Amygdala (tissue), 56 donors: ENCODE measurements at regions not wholly inside any gene's neighbourhood (a gene's known extent, or its start where the extent isn't known, plus 50 kb on each side); places are given as distances from the start of the nearest gene placed in this dataset.
"Not testable (repeated sequence)": the region's sequence is repeated elsewhere in the genome, so short reads cannot be mapped to it uniquely, and the experiment has no call there.

Experiments
- DNase-seq, 56 donors: peaks; one replicate each; lab custom pipeline; 2025; lab: John Stamatoyannopoulos, UW

DNA sequence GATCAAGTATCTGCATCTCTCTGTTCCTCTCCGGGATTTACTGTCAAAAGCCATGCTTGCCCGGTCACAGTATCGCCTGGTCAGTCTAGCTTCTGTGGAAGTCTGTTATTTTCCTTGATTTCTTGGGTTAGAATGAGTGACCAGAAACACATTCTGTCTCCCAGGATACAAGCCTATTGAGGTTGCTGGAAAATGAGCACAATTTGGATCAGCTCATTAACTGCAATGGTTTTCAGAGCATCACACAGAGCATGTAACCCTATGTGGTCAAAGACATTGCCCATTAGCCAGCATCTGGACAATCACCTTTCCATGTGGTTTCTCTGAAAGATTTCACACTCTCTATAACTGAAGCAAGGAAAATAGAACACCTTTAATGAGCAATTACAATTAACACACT is 124.2 kb upstream of the FAM98A start:
- no peak for DNase-seq

- DNase-seq: no peak
Observed at GRCh38 chr2:33719067-33719466, 120.0 kb upstream of the FAM98A start.

DNA sequence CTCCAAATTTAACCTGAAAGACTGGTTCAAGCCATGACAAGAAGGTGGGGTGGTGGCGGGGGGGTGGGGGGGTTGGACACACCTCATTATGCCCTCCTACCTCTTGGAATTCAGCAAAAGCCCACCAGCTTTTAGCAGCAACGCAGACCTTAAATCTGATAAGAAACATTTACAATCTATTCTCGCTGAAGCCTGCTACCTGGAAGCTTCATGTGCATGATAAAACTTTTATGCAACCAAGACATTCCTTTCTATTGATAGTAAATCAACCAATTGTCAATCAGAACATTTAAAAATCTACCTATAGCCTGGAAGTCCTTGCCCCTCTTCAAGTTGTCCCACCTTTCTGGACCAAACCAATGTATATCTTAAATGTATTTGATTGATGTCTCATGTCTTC is 113.6 kb upstream of the FAM98A start:
- no peak for DNase-seq

- no peak for DNase-seq
Observed at GRCh38 chr2:33709951-33710350, 110.9 kb upstream of the FAM98A start.

DNA sequence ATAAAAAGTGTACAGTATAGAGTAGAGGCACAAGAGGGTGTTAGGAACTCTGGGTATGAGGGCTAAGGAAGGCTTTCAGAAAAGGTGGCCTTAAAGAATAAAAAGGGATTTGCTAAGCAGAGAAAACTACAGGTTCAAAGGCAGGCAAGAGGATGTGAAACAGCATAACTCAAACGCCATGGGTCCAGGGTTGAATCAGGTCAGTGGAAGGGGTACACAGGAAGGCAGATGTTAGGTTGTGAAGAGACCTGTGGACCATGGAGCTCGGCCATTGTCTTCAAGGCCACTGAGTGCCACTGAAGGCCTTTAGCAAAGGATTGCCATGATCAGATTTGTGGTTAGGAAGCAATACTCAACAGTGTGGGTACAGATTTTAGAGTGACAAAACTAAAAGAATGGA is 108.2 kb upstream of the FAM98A start:
- no peak for DNase-seq

- DNase-seq: no peak
Observed at GRCh38 chr2:33706410-33706809, 107.3 kb upstream of the FAM98A start.

- no peak for DNase-seq
Observed at GRCh38 chr2:33704406-33704855, 105.3 kb upstream of the FAM98A start.

DNA sequence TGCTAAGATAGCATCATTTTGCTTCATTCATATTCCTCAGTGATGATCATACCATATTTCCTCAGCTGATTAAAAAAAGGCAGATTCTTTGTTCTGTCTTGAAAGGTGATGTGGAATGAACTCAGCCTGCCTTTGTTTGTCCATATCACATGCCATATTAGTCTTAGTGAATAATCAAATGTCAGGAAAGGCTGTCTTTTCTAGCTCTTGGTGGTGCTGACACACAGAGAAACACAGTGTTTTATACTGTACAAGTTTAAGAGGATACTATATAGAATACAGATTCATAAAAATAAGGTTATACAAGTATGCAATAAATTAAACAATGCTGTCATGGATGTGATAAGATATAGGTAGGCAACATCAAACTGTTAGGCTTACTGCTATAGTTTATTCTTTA is 97.1 kb upstream of the FAM98A start:
- DNase-seq: no peak

GRCh38 chr2:33694904-33695303 is 95.8 kb upstream of the FAM98A start:
- no peak for DNase-seq

- not testable (repeated sequence) for DNase-seq
Observed at GRCh38 chr2:33690686-33691085, 91.6 kb upstream of the FAM98A start.

DNA sequence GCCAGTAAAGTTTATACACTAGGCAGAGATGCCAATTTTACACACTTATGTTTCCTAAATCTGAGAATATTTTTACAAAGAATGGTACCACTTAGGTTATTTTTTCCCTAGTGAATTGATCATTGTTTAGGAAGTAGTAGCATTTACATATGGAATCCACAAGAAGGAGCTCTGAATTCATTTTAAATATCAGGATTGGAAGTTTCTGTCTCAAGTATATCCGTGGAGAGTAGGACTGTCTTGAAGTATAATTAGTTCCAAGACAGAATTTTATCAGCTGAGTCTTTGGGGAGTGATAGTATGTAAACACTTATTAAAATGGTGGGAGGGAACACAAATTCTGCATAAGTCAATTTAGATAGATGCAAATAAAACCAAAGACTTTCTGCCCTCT is 82.3 kb upstream of the FAM98A start:
- no peak for DNase-seq

- peak in 8 of 56 donors; percentile 1 to 23 (median 10) for DNase-seq
Observed at GRCh38 chr2:33680644-33681363, 81.7 kb upstream of the FAM98A start.

DNA sequence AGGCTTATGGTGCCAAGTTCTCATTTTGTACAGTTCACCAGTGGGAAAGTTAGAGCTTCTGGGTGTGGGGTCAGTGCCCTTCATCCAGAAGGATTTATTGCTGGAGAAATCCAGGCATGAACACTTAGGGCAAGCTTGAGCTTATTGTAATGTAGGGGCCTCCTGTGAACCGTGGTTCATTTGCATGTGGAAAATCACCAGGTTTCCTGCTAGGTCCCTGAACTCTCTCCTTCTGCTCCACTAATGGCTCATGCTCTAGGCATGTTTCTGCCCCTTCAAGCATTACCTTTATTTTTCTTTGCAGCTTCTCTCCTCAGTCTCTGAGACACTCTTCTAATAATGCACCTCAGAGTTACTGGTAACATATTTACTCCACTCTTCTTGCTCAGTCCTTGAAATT is 79.3 kb upstream of the FAM98A start:
- no peak for DNase-seq

- DNase-seq: no peak
Observed at GRCh38 chr2:33673937-33674336, 74.8 kb upstream of the FAM98A start.

DNA sequence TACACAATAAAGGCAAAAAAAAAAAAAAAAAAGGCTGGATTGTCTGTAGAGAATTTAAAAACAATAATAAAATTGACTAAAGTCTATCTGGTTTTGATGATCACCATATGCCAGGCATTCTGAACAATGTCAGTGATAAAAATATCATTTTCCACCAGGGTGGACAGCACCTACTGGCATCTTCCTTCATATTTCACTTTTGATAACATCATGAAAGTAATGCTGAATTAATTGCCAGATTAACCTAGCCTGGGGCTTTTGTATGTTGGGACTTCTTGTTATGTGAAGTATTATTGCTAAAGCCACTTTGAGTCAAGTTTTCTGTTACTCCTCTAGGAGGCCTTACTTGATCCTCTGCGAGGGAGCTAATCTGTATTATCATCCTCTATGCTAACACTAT is 73.8 kb upstream of the FAM98A start:
- no peak for DNase-seq

GRCh38 chr2:33672389-33672788 is 73.3 kb upstream of the FAM98A start:
- no peak for DNase-seq

GRCh38 chr2:33671198-33671597 is 72.1 kb upstream of the FAM98A start:
- no peak for DNase-seq

GRCh38 chr2:33670392-33670937 is 71.4 kb upstream of the FAM98A start:
- DNase-seq: no peak

DNA sequence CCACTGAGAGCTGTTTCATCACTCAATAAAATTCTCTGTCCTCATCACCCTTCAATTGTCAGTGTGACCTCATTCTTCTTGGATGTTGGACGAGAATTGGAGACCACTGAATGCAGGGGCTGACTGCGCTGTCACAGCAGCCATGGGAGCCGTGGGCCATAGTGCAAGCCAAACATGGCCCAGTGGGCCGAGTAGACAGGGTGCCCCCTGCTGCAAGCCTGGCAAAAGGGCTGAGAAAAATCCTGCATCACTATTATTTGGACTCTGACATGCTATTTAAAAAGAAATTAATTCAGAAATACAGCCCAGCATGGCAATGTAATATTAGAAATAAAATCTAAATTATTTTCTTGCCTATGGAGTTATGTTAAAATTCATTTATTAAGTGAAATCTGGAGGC is 67.8 kb upstream of the FAM98A start:
- DNase-seq: peak in 1 of 56 donors; percentile 2

- DNase-seq: no peak
Observed at GRCh38 chr2:33665039-33665438, 65.9 kb upstream of the FAM98A start.

GRCh38 chr2:33660416-33661123 is 61.5 kb upstream of the FAM98A start:
- no peak for DNase-seq
